ENCODE measurements at regions not wholly inside any gene's neighbourhood (a gene's known extent, or its start where the extent isn't known, plus 50 kb on each side); places are given as distances from the start of the nearest gene placed in this dataset.

DNA sequence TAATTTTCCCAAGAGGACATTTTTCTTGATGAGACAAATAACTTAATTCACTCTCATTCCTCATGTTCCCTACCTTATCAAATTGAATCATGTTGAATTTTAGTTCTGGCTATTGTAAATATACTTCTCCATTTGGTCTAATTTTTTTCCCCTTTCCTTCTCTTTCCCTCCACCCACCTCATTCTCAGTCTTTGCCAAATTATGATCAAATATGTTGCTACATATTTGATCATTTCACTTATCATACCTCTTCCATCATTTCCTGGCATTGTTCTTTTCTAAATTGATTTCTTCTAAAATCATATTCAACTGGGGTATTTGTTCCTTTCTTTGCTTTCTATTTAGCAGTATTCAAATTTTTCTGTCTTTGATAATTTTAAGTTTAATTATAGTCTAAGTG lies 52.3 kb downstream of the HDGFL1 start:
- TF ChIP-seq GATA3 (IDR thresholded peaks at IDR 0.05; ENCODE audit: low read depth, low read length) (no peak), GATA2 (IDR thresholded peaks at IDR 0.05; ENCODE audit: low read depth, low read length) (no peak)

GRCh38 chr6:22622351-22622750 lies 53.0 kb downstream of the HDGFL1 start:
- TF ChIP-seq GATA3 (IDR thresholded peaks at IDR 0.05; ENCODE audit: low read depth, low read length) (no peak), GATA2 (IDR thresholded peaks at IDR 0.05; ENCODE audit: low read depth, low read length) (no peak)

GRCh38 chr6:22622813-22623212 lies 53.4 kb downstream of the HDGFL1 start:
- TF ChIP-seq GATA2 (IDR thresholded peaks at IDR 0.05; ENCODE audit: low read depth, low read length) (no peak), GATA3 (IDR thresholded peaks at IDR 0.05; ENCODE audit: low read depth, low read length) (no peak)

DNA sequence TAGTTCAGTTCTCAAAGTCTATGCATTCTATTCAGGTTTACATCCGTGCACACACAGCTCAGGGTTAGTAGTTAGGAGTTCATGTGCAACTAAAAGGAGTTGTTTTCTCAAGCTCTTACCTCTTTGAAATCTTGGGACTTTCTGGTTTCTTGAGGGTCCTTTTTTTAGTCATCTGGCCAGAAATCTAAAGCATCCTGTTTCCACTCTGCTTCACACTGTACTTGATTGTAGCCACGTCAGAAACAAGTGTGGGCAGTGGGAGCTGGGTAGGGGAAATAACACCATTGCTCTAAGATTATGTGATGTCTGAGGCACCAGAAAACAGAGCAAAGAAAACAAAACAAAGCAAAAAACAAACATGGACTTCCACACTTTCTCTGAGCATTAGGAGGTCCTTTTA lies 58.3 kb downstream of the HDGFL1 start:
- no peak for TF ChIP-seq GATA3 (IDR thresholded peaks at IDR 0.05; ENCODE audit: low read depth, low read length)
- TF ChIP-seq GATA2 (IDR thresholded peaks at IDR 0.05; ENCODE audit: low read depth, low read length) = no peak

GRCh38 chr6:22631091-22631490 lies 61.7 kb downstream of the HDGFL1 start:
- TF ChIP-seq GATA3 (IDR thresholded peaks at IDR 0.05; ENCODE audit: low read depth, low read length) (no peak), GATA2 (IDR thresholded peaks at IDR 0.05; ENCODE audit: low read depth, low read length) (no peak)

GRCh38 chr6:22632581-22633145 lies 63.3 kb downstream of the HDGFL1 start:
- no peak for TF ChIP-seq GATA2 (IDR thresholded peaks at IDR 0.05; ENCODE audit: low read depth, low read length)
- no peak for TF ChIP-seq GATA3 (IDR thresholded peaks at IDR 0.05; ENCODE audit: low read depth, low read length)

DNA sequence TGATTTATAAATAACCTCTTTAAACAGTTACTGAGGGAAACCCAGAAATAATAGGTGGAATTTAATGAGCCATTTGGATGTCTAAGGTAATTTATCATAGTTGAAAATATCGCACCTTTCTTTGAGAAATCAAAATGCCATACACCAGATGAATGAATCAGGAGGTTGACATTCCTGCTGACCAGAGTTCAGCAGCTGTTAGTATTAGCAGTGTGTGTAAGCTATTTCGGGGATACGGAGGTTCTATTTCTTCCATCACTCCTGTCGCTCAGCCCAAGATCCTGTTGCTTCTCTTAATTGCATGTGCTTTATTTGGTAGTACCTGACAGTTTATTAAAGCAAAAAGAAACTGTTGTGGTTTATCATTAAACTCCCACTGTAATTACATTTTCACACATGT lies 67.1 kb downstream of the HDGFL1 start:
- TF ChIP-seq GATA3 (IDR thresholded peaks at IDR 0.05; ENCODE audit: low read depth, low read length) = no peak
- TF ChIP-seq GATA2 (IDR thresholded peaks at IDR 0.05; ENCODE audit: low read depth, low read length) = no peak

DNA sequence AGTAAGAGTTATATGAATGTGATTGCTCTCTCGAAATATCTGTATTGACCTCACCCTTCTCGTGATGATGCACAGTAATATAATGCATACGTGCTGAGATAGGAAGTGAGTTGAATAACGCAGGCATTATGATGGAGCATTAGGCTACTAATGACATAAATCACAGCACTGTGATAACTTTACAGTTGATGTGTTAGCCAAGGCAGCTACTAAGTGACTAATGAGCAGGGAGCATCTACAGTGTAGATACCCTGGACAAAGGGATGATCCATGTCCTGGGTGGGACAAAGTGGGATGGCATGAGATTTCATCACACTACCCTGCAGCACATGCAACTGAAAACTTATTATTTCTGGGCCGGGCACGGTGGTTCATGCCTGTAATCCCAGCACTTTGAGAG lies 68.4 kb downstream of the HDGFL1 start:
- TF ChIP-seq GATA2 (IDR thresholded peaks at IDR 0.05; ENCODE audit: low read depth, low read length) (no peak), GATA3 (IDR thresholded peaks at IDR 0.05; ENCODE audit: low read depth, low read length) (no peak)

DNA sequence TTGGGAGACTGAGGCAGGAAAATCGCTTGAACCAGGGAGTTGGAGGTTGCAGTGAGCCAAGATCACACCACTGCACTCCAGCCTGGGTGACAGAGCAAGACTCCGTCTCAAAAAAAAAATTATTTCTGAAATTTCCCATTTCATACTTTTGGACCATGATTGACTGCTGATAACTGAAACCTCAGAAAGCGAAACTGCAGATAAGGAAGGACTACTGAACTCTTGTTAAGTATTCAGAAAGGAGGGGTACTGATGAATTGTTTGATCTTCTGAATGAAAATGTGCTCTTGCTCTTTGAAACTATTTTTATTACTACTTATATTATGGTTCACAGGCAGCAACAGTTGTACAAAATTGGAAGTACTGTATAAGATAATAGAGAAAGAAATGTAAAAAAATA lies 69.0 kb downstream of the HDGFL1 start:
- TF ChIP-seq GATA3 (IDR thresholded peaks at IDR 0.05; ENCODE audit: low read depth, low read length) = no peak
- TF ChIP-seq GATA2 (IDR thresholded peaks at IDR 0.05; ENCODE audit: low read depth, low read length) = no peak

DNA sequence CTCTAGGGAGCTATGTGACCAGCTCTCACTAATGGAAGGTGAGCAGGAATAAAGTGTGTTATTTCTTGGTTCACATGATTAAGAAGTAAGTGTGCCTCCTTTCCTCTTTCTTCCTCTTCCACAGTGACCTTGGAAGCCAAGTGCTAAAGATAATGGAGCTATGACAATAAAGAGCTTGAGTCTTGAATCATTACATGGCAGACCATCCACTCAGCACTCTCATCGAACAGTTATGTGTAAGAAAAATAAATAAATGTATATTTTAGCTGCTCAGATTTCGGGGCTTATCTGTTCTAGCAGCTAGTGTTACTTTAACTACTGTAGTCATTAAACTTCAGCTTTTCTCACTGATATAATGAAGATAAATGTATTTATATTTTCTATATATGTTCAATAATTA lies 72.9 kb downstream of the HDGFL1 start:
- no peak for TF ChIP-seq GATA3 (IDR thresholded peaks at IDR 0.05; ENCODE audit: low read depth, low read length)
- TF ChIP-seq GATA2 (IDR thresholded peaks at IDR 0.05; ENCODE audit: low read depth, low read length) = no peak

GRCh38 chr6:22643780-22644179 lies 74.4 kb downstream of the HDGFL1 start:
- TF ChIP-seq GATA2 (IDR thresholded peaks at IDR 0.05; ENCODE audit: low read depth, low read length) (no peak), GATA3 (IDR thresholded peaks at IDR 0.05; ENCODE audit: low read depth, low read length) (no peak)

GRCh38 chr6:22647719-22648118 lies 78.4 kb downstream of the HDGFL1 start:
- no peak for TF ChIP-seq GATA3 (IDR thresholded peaks at IDR 0.05; ENCODE audit: low read depth, low read length)
- TF ChIP-seq GATA2 (IDR thresholded peaks at IDR 0.05; ENCODE audit: low read depth, low read length) = no peak

GRCh38 chr6:22651731-22652130 lies 82.4 kb downstream of the HDGFL1 start:
- no peak for TF ChIP-seq GATA3 (IDR thresholded peaks at IDR 0.05; ENCODE audit: low read depth, low read length)
- TF ChIP-seq GATA2 (IDR thresholded peaks at IDR 0.05; ENCODE audit: low read depth, low read length) = no peak

DNA sequence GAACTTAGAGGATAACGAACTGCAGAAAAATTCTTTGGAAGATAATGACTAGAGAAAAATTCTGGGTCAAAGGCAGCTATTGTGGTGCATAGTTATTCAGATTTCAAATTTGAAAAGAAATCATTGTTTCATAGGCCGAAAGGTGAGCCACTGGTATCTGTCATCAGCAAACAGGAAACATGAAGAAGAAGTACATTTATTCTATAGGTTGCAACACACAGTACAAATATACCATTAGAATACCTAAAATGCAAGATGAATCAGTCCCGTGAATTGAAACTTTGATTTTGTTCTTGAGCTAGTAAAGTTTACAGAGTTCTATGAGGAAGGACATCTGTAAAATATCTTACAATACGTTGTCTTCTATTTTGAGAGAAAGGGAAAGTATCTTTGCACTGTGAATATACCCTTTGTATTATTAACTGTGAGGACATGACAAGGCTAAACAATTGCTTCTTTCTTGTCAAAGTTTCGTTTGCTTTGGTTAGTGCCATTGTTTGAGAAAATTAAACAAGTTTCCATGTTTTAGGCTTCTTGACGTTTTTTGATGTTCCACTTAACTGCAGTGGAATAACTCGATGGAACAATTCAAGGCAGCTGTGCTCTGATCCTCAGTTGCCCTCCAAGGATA lies 84.7 kb downstream of the HDGFL1 start:
- TF ChIP-seq GATA3 (IDR thresholded peaks at IDR 0.05; ENCODE audit: low read depth, low read length) (no peak), GATA2 (IDR thresholded peaks at IDR 0.05; ENCODE audit: low read depth, low read length) (no peak)

GRCh38 chr6:22656706-22657351 lies 87.5 kb downstream of the HDGFL1 start:
- TF ChIP-seq GATA2 (IDR thresholded peaks at IDR 0.05; ENCODE audit: low read depth, low read length) (no peak), GATA3 (IDR thresholded peaks at IDR 0.05; ENCODE audit: low read depth, low read length) (no peak)
